ENCODE measurements at regions not wholly inside any gene's neighbourhood (a gene's known extent, or its start where the extent isn't known, plus 50 kb on each side); places are given as distances from the start of the nearest gene placed in this dataset.
"Not testable (repeated sequence)": the region's sequence is repeated elsewhere in the genome, so short reads cannot be mapped to it uniquely, and the experiment has no call there.

GRCh38 chr22:48912356-48913066 lies 915.2 kb downstream of the BRD1 start:
- not testable (repeated sequence) for DNase-seq (ENCODE audit: low spot score)

GRCh38 chr22:48911647-48912046 lies 916.0 kb downstream of the BRD1 start:
- not testable (repeated sequence) for DNase-seq (ENCODE audit: low spot score)

- DNase-seq (ENCODE audit: low spot score) = not testable (repeated sequence)
These were observed 916.6 kb downstream of the BRD1 start for GRCh38 chr22:48911067-48911466.

GRCh38 chr22:48908547-48908946 lies 919.1 kb downstream of the BRD1 start:
- no peak for DNase-seq (ENCODE audit: low spot score)

GRCh38 chr22:48907591-48907990 lies 920.1 kb downstream of the BRD1 start:
- DNase-seq (ENCODE audit: low spot score) = no peak

GRCh38 chr22:48906216-48906835 lies 921.3 kb downstream of the BRD1 start:
- no peak for DNase-seq (ENCODE audit: low spot score)

GRCh38 chr22:48905206-48905975 lies 922.3 kb downstream of the BRD1 start:
- DNase-seq (ENCODE audit: low spot score) = no peak

GRCh38 chr22:48902983-48903650 lies 924.6 kb downstream of the BRD1 start:
- no peak for DNase-seq (ENCODE audit: low spot score)

- no peak for DNase-seq (ENCODE audit: low spot score)
These were observed 925.4 kb downstream of the BRD1 start for GRCh38 chr22:48902001-48902869.

- DNase-seq (ENCODE audit: low spot score) = no peak
These were observed 926.3 kb downstream of the BRD1 start for GRCh38 chr22:48901324-48901723.

GRCh38 chr22:48900626-48901025 lies 927.0 kb downstream of the BRD1 start:
- no peak for DNase-seq (ENCODE audit: low spot score)

GRCh38 chr22:48900327-48900597 lies 927.4 kb downstream of the BRD1 start:
- no peak for DNase-seq (ENCODE audit: low spot score)

- no peak for DNase-seq (ENCODE audit: low spot score)
These were observed 927.9 kb downstream of the BRD1 start for GRCh38 chr22:48899523-48900326.

- DNase-seq (ENCODE audit: low spot score) = no peak
These were observed 929.0 kb downstream of the BRD1 start for GRCh38 chr22:48898524-48899250.

- no peak for DNase-seq (ENCODE audit: low spot score)
These were observed 929.9 kb downstream of the BRD1 start for GRCh38 chr22:48897645-48898370.

GRCh38 chr22:48896766-48897644 lies 930.7 kb downstream of the BRD1 start:
- no peak for DNase-seq (ENCODE audit: low spot score)

- DNase-seq (ENCODE audit: low spot score) = no peak
These were observed 931.6 kb downstream of the BRD1 start for GRCh38 chr22:48895831-48896765.
